GM19324 (cell line): ENCODE measurements at regions not wholly inside any gene's neighbourhood (a gene's known extent, or its start where the extent isn't known, plus 50 kb on each side); places are given as distances from the start of the nearest gene placed in this dataset.

ENCODE experiments used
- ATAC-seq: cut with Tn5 transposase; IDR thresholded peaks from one replicate; pipeline ENCODE4 v1.9.1; 2021; ENCODE audit warnings: mild to moderate bottlenecking, moderate library complexity; ENCODE audit not compliant: unreplicated experiment, low FRiP score

DNA sequence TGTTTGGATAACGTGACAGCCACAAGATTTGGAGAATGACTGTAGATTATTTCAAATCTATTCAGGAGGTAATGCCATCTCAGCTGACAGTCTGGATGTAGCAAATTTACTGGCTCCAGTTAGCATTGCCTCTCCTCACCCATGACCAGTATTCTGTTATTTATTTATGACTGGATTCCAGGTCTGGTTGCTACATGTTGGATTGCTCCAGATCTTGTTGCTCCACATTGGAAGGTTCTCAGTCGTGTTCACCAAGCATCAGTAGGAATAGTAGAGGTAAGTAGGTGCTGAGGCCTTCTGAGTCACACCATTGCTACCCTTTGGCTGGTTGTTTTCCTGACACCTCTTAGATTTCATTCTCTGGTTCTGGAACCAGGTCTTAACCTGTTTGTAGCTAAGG is 69.5 kb upstream of the ELOVL5 start:
- ATAC-seq = no peak

DNA sequence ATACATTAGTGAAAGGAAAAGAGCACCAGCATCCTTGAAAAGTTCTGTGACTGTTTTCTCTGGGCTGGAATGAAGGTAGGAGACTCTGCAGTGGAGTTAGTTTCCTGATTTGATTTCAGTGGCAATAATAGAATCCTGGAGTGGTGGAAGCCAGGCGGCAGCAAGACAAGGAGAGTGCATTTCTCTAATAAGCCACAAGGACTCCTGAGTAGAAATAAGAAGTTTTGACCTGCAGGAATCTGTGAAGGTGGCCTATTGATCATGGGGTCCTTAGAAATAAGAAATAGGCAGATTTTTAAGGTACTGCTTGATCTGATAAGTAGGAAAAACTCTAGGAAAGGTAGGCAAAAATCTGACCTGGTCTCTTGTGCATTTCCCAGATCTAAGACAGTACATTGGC is 68.4 kb upstream of the ELOVL5 start:
- ATAC-seq = no peak

DNA sequence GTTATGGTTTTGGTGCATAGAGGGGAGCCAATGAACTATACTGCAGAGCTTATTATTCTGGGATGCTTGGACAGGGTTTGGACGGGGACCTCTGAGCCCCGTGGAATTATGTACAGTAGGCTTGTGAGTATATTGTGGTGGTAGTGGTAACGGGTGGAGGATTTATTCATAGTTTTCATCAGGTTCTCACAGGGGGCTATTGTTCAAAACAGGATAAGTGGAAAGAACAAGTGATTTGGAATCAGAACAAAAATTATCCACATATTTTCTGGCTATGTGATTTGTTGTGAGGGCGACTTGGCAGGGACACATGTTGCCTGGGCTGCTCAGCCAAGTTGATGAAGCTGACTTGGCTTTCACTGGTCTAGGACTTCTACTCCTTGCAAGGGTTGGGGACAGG is 64.6 kb upstream of the ELOVL5 start:
- ATAC-seq = no peak

DNA sequence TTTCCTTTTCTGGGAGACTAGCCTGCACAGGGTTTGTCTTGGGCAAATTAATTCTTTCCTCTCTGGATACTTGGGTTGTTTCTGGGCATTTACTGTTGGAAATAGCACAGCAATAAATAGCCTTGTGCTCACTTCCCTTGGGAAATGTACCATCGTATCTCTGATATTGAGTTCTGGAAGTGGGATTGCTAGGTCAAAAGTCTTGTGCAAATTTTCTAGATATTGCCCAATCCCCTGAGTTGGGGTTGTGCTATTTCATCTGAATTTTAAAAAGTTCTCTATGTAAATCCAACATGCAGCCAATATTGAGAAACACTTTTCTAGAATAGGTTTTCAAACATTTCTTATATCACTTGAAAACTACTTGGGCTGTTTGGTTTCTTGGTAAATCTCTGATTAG is 64.0 kb upstream of the ELOVL5 start:
- ATAC-seq = no peak

DNA sequence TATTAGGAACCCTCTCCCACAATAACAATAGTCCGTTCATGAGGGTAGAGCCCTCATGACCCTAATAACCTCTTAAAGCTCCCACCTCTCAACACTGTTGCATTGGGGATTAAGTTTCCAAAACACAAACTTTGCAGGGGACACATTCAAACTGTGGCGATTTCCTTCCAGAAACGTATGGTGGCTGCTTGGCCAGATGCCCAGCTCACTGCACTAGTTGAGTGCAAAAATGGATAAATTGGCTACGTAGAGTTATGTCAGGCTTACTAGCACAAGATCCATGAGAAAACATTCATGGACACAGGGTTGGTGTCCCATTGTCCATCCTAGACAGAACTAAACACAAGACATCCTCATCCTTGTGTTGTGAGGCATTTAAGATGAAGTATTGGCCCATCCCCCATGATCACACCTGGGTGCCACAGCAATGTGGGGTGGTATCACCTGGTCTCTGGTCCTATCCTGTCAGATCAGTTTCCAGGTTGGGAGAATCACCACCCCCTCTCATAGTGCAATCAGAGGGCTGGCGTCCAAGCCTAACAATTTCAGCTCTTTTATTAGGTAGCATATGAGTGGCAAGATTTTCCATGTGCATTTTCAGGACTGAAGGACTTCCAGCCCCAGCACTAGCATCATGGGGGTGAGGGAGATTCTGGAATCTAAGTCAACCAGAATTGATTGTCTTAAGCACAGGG is 63.4 kb upstream of the ELOVL5 start:
- no peak for ATAC-seq

DNA sequence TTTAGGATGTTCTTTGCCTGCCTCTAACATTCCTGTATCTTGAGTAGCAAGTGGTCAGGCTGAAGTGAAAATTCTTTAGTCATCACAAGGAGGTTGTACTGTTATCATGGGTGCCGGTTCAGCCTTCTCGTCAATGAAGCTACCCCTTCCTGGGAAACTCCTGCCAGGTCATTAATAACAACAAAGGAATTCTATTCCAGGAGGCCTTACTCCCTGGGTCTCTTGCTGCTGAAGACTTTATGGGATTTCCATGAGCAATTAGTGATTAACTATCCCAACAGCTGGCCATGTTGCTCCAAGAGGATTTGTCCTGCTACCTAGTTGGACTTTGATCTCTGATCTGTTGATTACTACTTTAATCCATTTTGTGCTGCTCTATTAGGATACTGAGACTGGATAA is 62.7 kb upstream of the ELOVL5 start:
- ATAC-seq = no peak

DNA sequence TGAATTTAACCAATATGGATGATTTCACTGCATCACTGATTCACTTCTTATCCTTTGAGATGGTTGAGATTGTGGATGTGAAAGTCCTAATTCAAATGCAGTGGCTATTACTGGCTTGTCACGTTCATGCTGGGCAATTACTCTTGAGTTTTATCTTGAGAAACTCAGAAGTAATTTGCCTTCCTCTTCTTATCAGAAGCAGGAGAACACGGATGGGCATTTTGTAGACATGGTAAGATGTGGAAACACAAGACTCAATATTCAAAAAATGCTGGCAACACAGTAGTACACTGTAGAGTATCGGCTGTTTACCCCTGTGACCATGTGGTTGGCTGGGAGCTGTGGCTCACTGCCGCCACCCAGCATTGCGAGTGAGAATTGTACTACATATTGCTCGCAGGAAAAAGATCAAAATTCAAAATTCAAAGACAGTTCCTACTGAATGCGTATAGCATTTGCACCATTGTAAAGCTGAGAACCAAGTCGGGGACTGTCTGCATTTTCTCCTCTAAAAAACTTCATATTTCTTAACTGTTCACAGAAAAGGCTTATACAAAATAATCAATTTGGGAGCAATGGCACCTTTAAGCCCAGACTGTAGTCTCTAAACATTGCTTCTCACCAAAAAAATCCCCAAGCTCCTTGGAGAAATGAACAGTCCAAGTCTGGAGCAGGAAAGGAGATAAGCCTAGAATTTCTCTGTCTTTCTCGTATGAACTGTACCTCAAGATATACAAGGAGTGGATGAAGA is 61.9 kb upstream of the ELOVL5 start:
- ATAC-seq = peak; percentile 86

DNA sequence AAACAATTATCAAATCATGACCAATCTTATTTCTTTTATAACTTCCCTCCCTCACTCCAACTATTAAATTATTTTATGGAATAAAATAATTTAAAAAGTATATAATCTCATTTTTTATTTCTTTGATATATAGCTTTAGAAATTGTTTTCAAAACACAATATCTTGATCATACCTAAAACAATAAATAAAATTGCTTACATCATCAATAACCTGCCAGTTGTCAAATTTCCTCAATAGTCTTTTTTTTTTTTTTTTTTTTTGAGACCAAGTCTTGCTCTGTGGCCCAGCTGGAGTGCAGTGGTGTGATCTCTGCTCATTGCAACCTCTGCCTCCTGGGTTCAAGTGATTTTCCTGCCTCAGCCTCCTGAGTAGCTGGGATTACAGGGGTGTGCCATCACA is 60.1 kb upstream of the ELOVL5 start:
- ATAC-seq = no peak

DNA sequence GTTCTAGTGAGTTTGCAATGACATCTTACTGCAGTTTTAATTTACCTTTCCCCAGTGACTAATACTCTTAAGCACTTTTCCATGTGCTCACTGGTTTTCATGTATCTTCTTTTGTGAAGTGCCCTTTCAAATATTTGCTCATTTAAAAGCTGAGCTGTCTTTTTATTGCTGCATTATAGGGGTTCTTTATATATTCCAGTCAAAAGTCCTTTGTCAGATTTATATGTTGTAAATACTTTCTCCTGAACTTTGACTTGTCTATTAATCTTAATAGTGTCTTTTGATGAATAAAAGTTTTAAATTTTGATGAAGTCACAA is 50.2 kb upstream of the ELOVL5 start:
- ATAC-seq = no peak

DNA sequence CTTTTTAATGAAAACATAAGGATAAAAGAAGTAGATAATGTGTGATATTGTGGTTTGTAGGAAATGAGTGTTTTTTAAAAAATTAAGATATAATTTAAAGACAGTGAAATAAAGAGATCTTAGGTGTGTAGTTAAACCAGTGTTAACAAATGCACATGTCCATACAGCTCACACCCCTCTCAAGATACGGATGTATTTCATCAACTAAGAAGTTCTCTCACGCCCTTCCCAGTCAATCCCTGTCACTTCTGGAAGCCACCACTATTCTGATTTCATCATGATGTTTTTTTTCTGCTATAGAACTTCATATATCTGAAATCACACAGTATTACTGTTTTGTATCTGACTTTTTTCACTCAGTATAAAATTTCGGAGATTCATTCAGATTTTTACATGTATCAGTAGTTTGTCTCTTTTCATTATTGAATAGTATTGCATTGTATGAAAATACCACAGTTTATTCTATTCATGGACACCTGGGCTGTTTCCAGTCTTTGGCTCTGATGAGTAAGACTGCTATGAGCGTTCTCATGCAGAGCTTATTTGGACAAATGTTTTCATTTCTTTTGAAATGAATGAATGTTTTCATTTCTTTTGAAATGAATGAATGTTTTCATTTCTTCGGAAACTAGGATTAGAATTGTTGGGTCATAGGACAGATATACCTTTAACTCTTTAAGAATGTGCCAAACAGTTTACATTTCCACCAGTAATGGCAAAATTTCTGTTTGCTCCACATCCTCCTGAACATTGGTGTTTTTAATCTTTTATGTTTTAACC is 49.7 kb upstream of the ELOVL5 start:
- no peak for ATAC-seq
